HG03097 (cell line): ENCODE measurements at regions not wholly inside any gene's neighbourhood (a gene's known extent, or its start where the extent isn't known, plus 50 kb on each side); places are given as distances from the start of the nearest gene placed in this dataset.

ENCODE experiments used
- ATAC-seq: cut with Tn5 transposase; IDR thresholded peaks from one replicate; pipeline ENCODE4 v1.9.1; 2021; ENCODE audit not compliant: unreplicated experiment, low FRiP score

GRCh38 chr21:36626791-36627190, 72.1 kb upstream of the SIM2 start:
- ATAC-seq = no peak

- no peak for ATAC-seq
Observed at GRCh38 chr21:36627242-36627641, 71.7 kb upstream of the SIM2 start.

- no peak for ATAC-seq
Observed at GRCh38 chr21:36628106-36628505, 70.8 kb upstream of the SIM2 start.

GRCh38 chr21:36628761-36629460, 70.0 kb upstream of the SIM2 start:
- ATAC-seq = no peak

- ATAC-seq = no peak
Observed at GRCh38 chr21:36630485-36631206, 68.3 kb upstream of the SIM2 start.

GRCh38 chr21:36636016-36636415, 62.9 kb upstream of the SIM2 start:
- no peak for ATAC-seq

- ATAC-seq = no peak
Observed at GRCh38 chr21:36636439-36636838, 62.5 kb upstream of the SIM2 start.

- ATAC-seq = no peak
Observed at GRCh38 chr21:36639769-36640168, 59.1 kb upstream of the SIM2 start.

- no peak for ATAC-seq
Observed at GRCh38 chr21:36640174-36640720, 58.7 kb upstream of the SIM2 start.

GRCh38 chr21:36640721-36641244, 58.1 kb upstream of the SIM2 start:
- ATAC-seq = no peak

GRCh38 chr21:36641346-36641745, 57.6 kb upstream of the SIM2 start:
- no peak for ATAC-seq

- ATAC-seq = no peak
Observed at GRCh38 chr21:36641886-36642285, 57.0 kb upstream of the SIM2 start.

GRCh38 chr21:36642777-36643176, 56.1 kb upstream of the SIM2 start:
- no peak for ATAC-seq

GRCh38 chr21:36643374-36644250, 55.3 kb upstream of the SIM2 start:
- no peak for ATAC-seq

GRCh38 chr21:36646011-36646410, 52.9 kb upstream of the SIM2 start:
- no peak for ATAC-seq

- ATAC-seq = no peak
Observed at GRCh38 chr21:36646645-36647044, 52.3 kb upstream of the SIM2 start.

- ATAC-seq = no peak
Observed at GRCh38 chr21:36647279-36648093, 51.4 kb upstream of the SIM2 start.
